Lung (tissue), 11 donors: ENCODE measurements at regions not wholly inside any gene's neighbourhood (a gene's known extent, or its start where the extent isn't known, plus 50 kb on each side); places are given as distances from the start of the nearest gene placed in this dataset.

Source experiments
- ATAC-seq: fragments of 200-7000 bp; cut with Tn5 transposase; one replicate; pipeline ENCODE4 v1.9.1; 2020; ENCODE audit warnings: moderate number of reproducible peaks; ENCODE audit not compliant: insufficient read depth, low FRiP score
- DNase-seq, 3 donors: peaks; one replicate each; pipeline ENCODE4 v3.0.0-alpha.2; 2013 to 2017
- H3K27ac ChIP-seq, 2 donors: one replicate each; pipeline ENCODE4 v1.5.1; 2013; ENCODE audit warnings: mild to moderate bottlenecking in 2 of 2, moderate library complexity in 2 of 2, control low read depth in 1 of 2, inconsistent platforms in 1 of 2, low read depth in 1 of 2, low read length in 1 of 2
- H3K27me3 ChIP-seq, 3 donors: one replicate each; pipeline ENCODE4 v1.5.1; 2013; ENCODE audit warnings: low read length in 2 of 3; ENCODE audit not compliant: control insufficient read depth in 3 of 3, insufficient read depth in 3 of 3
- H3K36me3 ChIP-seq, 4 donors: one replicate each; pipeline ENCODE4 v1.5.1; 2013; ENCODE audit warnings: low read length in 4 of 4, mild to moderate bottlenecking in 1 of 4, moderate library complexity in 1 of 4; ENCODE audit not compliant: control insufficient read depth in 4 of 4, insufficient read depth in 4 of 4
- H3K4me1 ChIP-seq, 5 donors: one replicate each; pipeline ENCODE4 v1.5.1; 2013; ENCODE audit warnings: low read length in 5 of 5, mild to moderate bottlenecking in 2 of 5, moderate library complexity in 1 of 5; ENCODE audit not compliant: control insufficient read depth in 5 of 5, insufficient read depth in 5 of 5
- H3K4me3 ChIP-seq: one replicate; pipeline ENCODE4 v1.5.1; 2013; ENCODE audit warnings: mild to moderate bottlenecking, control low read depth, moderate library complexity
- H3K9ac ChIP-seq, 2 donors: one replicate each; pipeline ENCODE4 v1.5.1; 2013; ENCODE audit warnings: low read length in 2 of 2, control low read depth in 1 of 2; ENCODE audit not compliant: insufficient read depth in 1 of 2
- H3K9me3 ChIP-seq, 4 donors: one replicate each; pipeline ENCODE4 v1.5.1; 2013; ENCODE audit warnings: low read length in 3 of 4, mild to moderate bottlenecking in 1 of 4, moderate library complexity in 1 of 4; ENCODE audit not compliant: control insufficient read depth in 4 of 4, insufficient read depth in 3 of 4
- CTCF ChIP-seq: IDR thresholded peaks from 2 replicates; pipeline ENCODE4 v1.5.1; 2012; ENCODE audit warnings: mild to moderate bottlenecking; ENCODE audit errors: control extremely low read depth, extremely low read depth
- WGBS, 2 donors: extraction: QIAGEN DNeasy Blood & Tissue Kit; methylation state at CpG; one replicate each; pipeline ENCODE4 v1.1.7; 2013; 5-methylcytosine and 5-hydroxymethylcytosine counted together
- donor health status: control.
- donor health status: control.
- donor health status: Bipolar disorder and iron deficiency.
- donor health status: healthy.
- donor health status: DM: yes; HTN: yes; CAD: no.

- TF ChIP-seq CTCF, result no peak
- Histone ChIP-seq H3K27ac (no peak overlapping the region), H3K4me1 (peaks cover 0 to 21% (median 4%) of the 10 kb centered on the region in 5 donors), H3K36me3 (peaks cover 0 to 5% (median 0%) of the 10 kb centered on the region in 4 donors), H3K27me3 (no peaks in the 10 kb centered on the region), H3K9me3 (no peaks in the 10 kb centered on the region), H3K4me3 (no peak overlapping the region), H3K9ac (no peak overlapping the region)
- DNase-seq (no peak), ATAC-seq (no peak)
- 86 to 90% methylated on average over 3 of the region's 3 CpGs for WGBS, 2 donors
These were observed 143.8 kb downstream of the HAUS1 start for GRCh38 chr18:46247942-46248341.

GRCh38 chr18:46250084-46250811, 146.1 kb downstream of the HAUS1 start:
- H3K27me3 ChIP-seq, result no peaks in the 10 kb centered on the region
- peak overlapping the region in 1 of 2 donors; percentile 24 for H3K9ac ChIP-seq
- H3K4me3 ChIP-seq, result no peak overlapping the region
- WGBS, 2 donors, result 27 to 31% methylated on average over 4 of the region's 4 CpGs
- H3K9me3 ChIP-seq, result no peaks in the 10 kb centered on the region
- H3K36me3 ChIP-seq, result peaks cover 0 to 8% (median 5%) of the 10 kb centered on the region in 4 donors
- DNase-seq (peak; percentile 53 to 85 (median 70)), ATAC-seq (peak; percentile 82)
- H3K4me1 ChIP-seq, result peaks cover 0 to 25% (median 4%) of the 10 kb centered on the region in 5 donors
- peak overlapping the region; percentile 49 to 65 for H3K27ac ChIP-seq
- no peak for TF ChIP-seq CTCF

GRCh38 chr18:46250812-46251173, 146.6 kb downstream of the HAUS1 start:
- H3K9ac ChIP-seq, result peak overlapping the region in 1 of 2 donors; percentile 24
- H3K27me3 ChIP-seq, result no peaks in the 10 kb centered on the region
- H3K36me3 ChIP-seq, result peaks cover 0 to 8% (median 5%) of the 10 kb centered on the region in 4 donors
- TF ChIP-seq CTCF, result no peak
- no peak overlapping the region for H3K4me3 ChIP-seq
- H3K9me3 ChIP-seq, result no peaks in the 10 kb centered on the region
- peak overlapping the region; percentile 49 to 65 for H3K27ac ChIP-seq
- peak; percentile 29 for ATAC-seq
- DNase-seq, result no peak
- peaks cover 0 to 25% (median 4%) of the 10 kb centered on the region in 5 donors for H3K4me1 ChIP-seq
- 21 to 47% methylated on average over 2 of the region's 2 CpGs for WGBS, 2 donors
